ENCODE measurements at regions not wholly inside any gene's neighbourhood (a gene's known extent, or its start where the extent isn't known, plus 50 kb on each side); places are given as distances from the start of the nearest gene placed in this dataset.

- TF ChIP-seq CTCF (IDR thresholded peaks at IDR 0.05; ENCODE audit: poor library complexity) (peak; percentile 44), EZH2 (IDR thresholded peaks at IDR 0.05; ENCODE audit: borderline replicate concordance) (no peak), EZH2phosphoT487 (IDR thresholded peaks at IDR 0.05; ENCODE audit: low read depth, severe bottlenecking, unreplicated experiment) (no peak)
These were observed 451.7 kb downstream of the EFNB2 start for GRCh38 chr13:106083620-106084350.

Data from hepatocyte (in vitro differentiated cells).